CD14-positive monocyte (primary cell): ENCODE measurements at regions not wholly inside any gene's neighbourhood (a gene's known extent, or its start where the extent isn't known, plus 50 kb on each side); places are given as distances from the start of the nearest gene placed in this dataset.

Experiments
- DNase-seq, 3 donors: peaks; one replicate each; pipeline ENCODE4 v3.0.0-alpha.2; 2011 to 2022
- H2AFZ ChIP-seq: 2 replicates; pipeline ENCODE4 v1.6.0; 2012; ENCODE audit warnings: mild to moderate bottlenecking, low read depth, low read length, inconsistent platforms; ENCODE audit not compliant: insufficient read depth, poor library complexity, severe bottlenecking
- H3K27ac ChIP-seq, 2 donors: 1 replicate in 1 of 2; 2 replicates in 1 of 2; pipeline ENCODE4 v1.5.1; 2012 to 2013; ENCODE audit warnings: low read length in 2 of 2, control low read depth in 1 of 2, inconsistent platforms in 1 of 2, low read depth in 1 of 2, mild to moderate bottlenecking in 1 of 2
- H3K27me3 ChIP-seq, 2 donors: one replicate each; pipeline versions ENCODE4 v1.6.0 to v1.6.1; 2011 to 2013; ENCODE audit warnings: low read length in 2 of 2; ENCODE audit not compliant: control insufficient read depth in 2 of 2, insufficient read depth in 2 of 2
- H3K36me3 ChIP-seq, 2 donors: replicated peaks in 1 of 2; 1 replicate in 1 of 2; 2 replicates in 1 of 2; pipeline versions ENCODE4 v1.5.1 to v1.6.1; 2012 to 2013; ENCODE audit warnings: low read length in 2 of 2, control low read depth in 1 of 2, inconsistent platforms in 1 of 2, mild to moderate bottlenecking in 1 of 2; ENCODE audit not compliant: insufficient read depth in 2 of 2, control insufficient read depth in 1 of 2
- H3K4me1 ChIP-seq, 2 donors: 1 replicate in 1 of 2; 2 replicates in 1 of 2; pipeline versions ENCODE4 v1.5.1 to v1.6.1; 2012 to 2013; ENCODE audit warnings: low read length in 2 of 2, control low read depth in 1 of 2, inconsistent platforms in 1 of 2, mild to moderate bottlenecking in 1 of 2, moderate library complexity in 1 of 2; ENCODE audit not compliant: insufficient read depth in 2 of 2, control insufficient read depth in 1 of 2
- H3K4me2 ChIP-seq: replicated peaks from 2 replicates; pipeline ENCODE3; 2012; ENCODE audit warnings: low read length, moderate library complexity, mild to moderate bottlenecking; ENCODE audit not compliant: poor library complexity, severe bottlenecking; ENCODE audit errors: extremely low read depth
- H3K4me3 ChIP-seq, 3 experiments: fragments of 200-600 bp in 1 of 3; sonication (generic) in 1 of 3; replicated peaks in 1 of 3; 1 replicate in 2 of 3; 2 replicates in 1 of 3; pipeline ENCODE4 v1.5.1; 2011 to 2013; ENCODE audit warnings: low read length in 3 of 3, mild to moderate bottlenecking in 3 of 3, control low read depth in 2 of 3, low read depth in 2 of 3, inconsistent platforms in 1 of 3, moderate library complexity in 1 of 3
- H3K79me2 ChIP-seq: 2 replicates; pipeline ENCODE4 v1.6.0; 2012; ENCODE audit warnings: mild to moderate bottlenecking, control low read depth, inconsistent platforms, low read length, moderate library complexity; ENCODE audit not compliant: insufficient read depth
- H3K9ac ChIP-seq: 2 replicates; pipeline ENCODE4 v1.6.0; 2017; ENCODE audit warnings: low read length, mild to moderate bottlenecking; ENCODE audit not compliant: insufficient read depth, poor library complexity, severe bottlenecking
- H3K9me3 ChIP-seq, 2 donors: replicated peaks in 1 of 2; 1 replicate in 1 of 2; 2 replicates in 1 of 2; pipeline versions ENCODE4 v1.5.1 to v1.6.1; 2012 to 2013; ENCODE audit warnings: low read length in 2 of 2, control low read depth in 1 of 2; ENCODE audit not compliant: control insufficient read depth in 1 of 2, insufficient read depth in 1 of 2
- H4K20me1 ChIP-seq: 2 replicates; pipeline ENCODE4 v1.6.0; 2012; ENCODE audit warnings: mild to moderate bottlenecking, low read length, control low read depth, moderate library complexity; ENCODE audit not compliant: insufficient read depth
- H3K27ac Mint-ChIP-seq, 7 donors: one replicate each; pipeline ENCODE4 v1.8.0; 2020; ENCODE audit warnings: mild to moderate bottlenecking in 7 of 7, mixed read lengths in 7 of 7, moderate library complexity in 6 of 7, inconsistent platforms in 2 of 7
- H3K27me3 Mint-ChIP-seq, 3 donors: one replicate each; pipeline ENCODE4 v1.8.0; 2021 to 2022; ENCODE audit warnings: low read depth in 3 of 3, mild to moderate bottlenecking in 3 of 3, mixed read lengths in 3 of 3, moderate library complexity in 3 of 3, inconsistent platforms in 1 of 3
- H3K36me3 Mint-ChIP-seq, 2 donors: one replicate each; pipeline ENCODE4 v1.8.0; 2020; ENCODE audit warnings: mixed read lengths in 2 of 2, inconsistent platforms in 1 of 2, mild to moderate bottlenecking in 1 of 2
- H3K4me1 Mint-ChIP-seq: one replicate; pipeline ENCODE4 v1.8.0; 2020; ENCODE audit warnings: mild to moderate bottlenecking, mixed read lengths
- H3K4me3 Mint-ChIP-seq, 2 donors: one replicate each; pipeline ENCODE4 v1.8.0; 2020; ENCODE audit warnings: mild to moderate bottlenecking in 2 of 2, mixed read lengths in 2 of 2, moderate library complexity in 1 of 2
- H3K9me3 Mint-ChIP-seq, 7 donors: one replicate each; pipeline ENCODE4 v1.8.0; 2020 to 2022; ENCODE audit warnings: mixed read lengths in 7 of 7, mild to moderate bottlenecking in 6 of 7, moderate library complexity in 6 of 7, inconsistent platforms in 2 of 7
- CTCF ChIP-seq: fragments of 200-600 bp; IDR thresholded peaks from one replicate; pipeline ENCODE4 v1.8.0; 2022; ENCODE audit warnings: antibody characterized with exemption, mild to moderate bottlenecking
- WGBS: methylation state at CpG from one replicate; pipeline ENCODE4 v1.1.5; 2013; ENCODE audit warnings: missing lambda C conversion rate; ENCODE audit not compliant: insufficient coverage; 5-methylcytosine and 5-hydroxymethylcytosine counted together
- intact Hi-C, 2 donors: fragments of 100-400 bp; cut with micrococcal nuclease; formaldehyde crosslinking; loops; one replicate each; pipeline versions ENCODE4 v1.15.0 to v1.15.1; 2023

GRCh38 chr16:80202831-80203413 lies 337.9 kb upstream of the DYNLRB2 start:
- no peak for TF ChIP-seq CTCF
- 80% methylated on average over 2 of the region's 4 CpGs for WGBS
- no peak overlapping the region for H3K4me3 ChIP-seq
- H3K36me3 ChIP-seq = no peaks in the 10 kb centered on the region
- no peaks in the 10 kb centered on the region for H3K4me1 Mint-ChIP-seq
- intact Hi-C loops = no loop called here
- no peaks in the 10 kb centered on the region for H3K27me3 Mint-ChIP-seq
- no peak overlapping the region for H3K9ac ChIP-seq
- H3K27ac ChIP-seq = no peak overlapping the region
- no peak overlapping the region for H3K4me3 Mint-ChIP-seq
- H3K27ac Mint-ChIP-seq = no peak overlapping the region
- no peak for DNase-seq
- no peaks in the 10 kb centered on the region for H3K4me1 ChIP-seq
- no peak overlapping the region for H2AFZ ChIP-seq
- no peaks in the 10 kb centered on the region for H3K27me3 ChIP-seq
- H3K9me3 Mint-ChIP-seq = peaks cover 0 to 5% (median under 1%) of the 10 kb centered on the region in 7 donors
- no peaks in the 10 kb centered on the region for H4K20me1 ChIP-seq
- H3K79me2 ChIP-seq = no peaks in the 10 kb centered on the region
- no peak overlapping the region for H3K4me2 ChIP-seq
- H3K36me3 Mint-ChIP-seq = no peaks in the 10 kb centered on the region
- no peaks in the 10 kb centered on the region for H3K9me3 ChIP-seq

GRCh38 chr16:80200079-80200478 lies 340.7 kb upstream of the DYNLRB2 start:
- no peaks in the 10 kb centered on the region for H3K27me3 Mint-ChIP-seq
- Histone ChIP-seq H3K4me1 (no peaks in the 10 kb centered on the region), H3K79me2 (no peaks in the 10 kb centered on the region), H3K4me2 (no peak overlapping the region), H3K4me3 (no peak overlapping the region), H4K20me1 (no peaks in the 10 kb centered on the region), H3K36me3 (no peaks in the 10 kb centered on the region), H3K9me3 (no peaks in the 10 kb centered on the region), H2AFZ (no peak overlapping the region), H3K27me3 (no peaks in the 10 kb centered on the region), H3K9ac (no peak overlapping the region), H3K27ac (no peak overlapping the region)
- DNase-seq = no peak
- intact Hi-C loops = no loop called here
- 80% methylated on average over 1 of the region's 3 CpGs for WGBS
- no peak overlapping the region for H3K4me3 Mint-ChIP-seq
- H3K4me1 Mint-ChIP-seq = no peaks in the 10 kb centered on the region
- no peak for TF ChIP-seq CTCF
- peaks cover 0 to 5% (median 0%) of the 10 kb centered on the region in 7 donors for H3K9me3 Mint-ChIP-seq
- no peak overlapping the region for H3K27ac Mint-ChIP-seq
- H3K36me3 Mint-ChIP-seq = no peaks in the 10 kb centered on the region
